Fibroblast of villous mesenchyme (primary cell): ENCODE measurements at regions not wholly inside any gene's neighbourhood (a gene's known extent, or its start where the extent isn't known, plus 50 kb on each side); places are given as distances from the start of the nearest gene placed in this dataset.
A peak's percentile ranks its signal among the peaks of the same experiment; 100 is the strongest.

Experiments used
- DNase-seq: peaks from one replicate; pipeline ENCODE4 v3.0.0-alpha.2; 2010; ENCODE audit warnings: low read depth
- H3K4me3 ChIP-seq: 2 replicates; pipeline ENCODE4 v1.5.1; 2011; ENCODE audit warnings: low read depth, mild to moderate bottlenecking, low read length
- CTCF ChIP-seq: IDR thresholded peaks from 2 replicates; pipeline ENCODE4 v1.5.1; 2012; ENCODE audit warnings: low read depth, mild to moderate bottlenecking, low read length; ENCODE audit not compliant: insufficient read depth

- no peak for DNase-seq
Measured at GRCh38 chr15:62933386-62933785, 109.2 kb upstream of the TPM1 start.

GRCh38 chr15:62934236-62934971 is 108.1 kb upstream of the TPM1 start:
- no peak for TF ChIP-seq CTCF
- no peak overlapping the region for H3K4me3 ChIP-seq
- no peak for DNase-seq

More at GRCh38 chr15:62933386-62933785, 109.2 kb upstream of the TPM1 start:
- H3K4me3 ChIP-seq: no peak overlapping the region
- no peak for TF ChIP-seq CTCF

GRCh38 chr15:62935300-62936081 is 107.1 kb upstream of the TPM1 start:
- no peak for TF ChIP-seq CTCF
- peak; percentile 30 for DNase-seq
- no peak overlapping the region for H3K4me3 ChIP-seq

- no peak for DNase-seq
- no peak for TF ChIP-seq CTCF
- no peak overlapping the region for H3K4me3 ChIP-seq
Measured at GRCh38 chr15:62938825-62939224, 103.7 kb upstream of the TPM1 start.

GRCh38 chr15:62940093-62940754 is 102.3 kb upstream of the TPM1 start:
- H3K4me3 ChIP-seq: no peak overlapping the region
- no peak for DNase-seq
- TF ChIP-seq CTCF: no peak

GRCh38 chr15:62940755-62941361 is 101.7 kb upstream of the TPM1 start:
- no peak overlapping the region for H3K4me3 ChIP-seq
- no peak for TF ChIP-seq CTCF
- peak; percentile 93 for DNase-seq
